Liver (tissue), 8 donors: ENCODE measurements at regions not wholly inside any gene's neighbourhood (a gene's known extent, or its start where the extent isn't known, plus 50 kb on each side); places are given as distances from the start of the nearest gene placed in this dataset.

ENCODE experiments used
- DNase-seq: peaks from one replicate; pipeline ENCODE4 v3.0.0-alpha.2; 2017; ENCODE audit warnings: low spot score
- H3K27ac ChIP-seq, 2 donors: one replicate each; pipeline ENCODE4 v1.7.0; 2013; ENCODE audit warnings: inconsistent platforms in 2 of 2, low read length in 2 of 2, control low read depth in 1 of 2, low read depth in 1 of 2, mild to moderate bottlenecking in 1 of 2
- H3K27me3 ChIP-seq, 4 donors: one replicate each; pipeline versions ENCODE4 v1.6.1 to v1.7.0; 2013; ENCODE audit warnings: low read length in 3 of 4, inconsistent platforms in 1 of 4, mild to moderate bottlenecking in 1 of 4, moderate library complexity in 1 of 4; ENCODE audit not compliant: control insufficient read depth in 4 of 4, insufficient read depth in 4 of 4
- H3K36me3 ChIP-seq, 4 donors: one replicate each; pipeline versions ENCODE4 v1.6.1 to v1.7.0; 2013; ENCODE audit warnings: low read length in 3 of 4, mild to moderate bottlenecking in 3 of 4, low read depth in 1 of 4, moderate library complexity in 1 of 4; ENCODE audit not compliant: control insufficient read depth in 4 of 4, insufficient read depth in 3 of 4
- H3K4me1 ChIP-seq, 4 donors: one replicate each; pipeline versions ENCODE4 v1.6.1 to v1.7.0; 2013; ENCODE audit warnings: low read length in 3 of 4, mild to moderate bottlenecking in 3 of 4, moderate library complexity in 1 of 4; ENCODE audit not compliant: control insufficient read depth in 4 of 4, insufficient read depth in 4 of 4
- H3K4me3 ChIP-seq, 3 donors: one replicate each; pipeline versions ENCODE4 v1.6.1 to v1.7.0; 2013; ENCODE audit warnings: low read length in 3 of 3, control low read depth in 1 of 3, low read depth in 1 of 3, mild to moderate bottlenecking in 1 of 3
- H3K9ac ChIP-seq, 2 donors: one replicate each; pipeline ENCODE4 v1.7.0; 2013; ENCODE audit warnings: low read length in 2 of 2, mild to moderate bottlenecking in 2 of 2, moderate library complexity in 2 of 2, control low read depth in 1 of 2, low read depth in 1 of 2
- H3K9me3 ChIP-seq, 4 donors: one replicate each; pipeline versions ENCODE4 v1.6.1 to v1.7.0; 2013; ENCODE audit warnings: low read length in 3 of 4; ENCODE audit not compliant: control insufficient read depth in 4 of 4
- EGR1 ChIP-seq, 2 donors: IDR thresholded peaks; 2 replicates each; pipeline ENCODE4 v1.6.1; 2016 to 2018; ENCODE audit warnings: antibody characterized with exemption in 2 of 2, low read depth in 2 of 2
- FOXA1 ChIP-seq: IDR thresholded peaks from 2 replicates; pipeline ENCODE4 v1.6.1; 2016; ENCODE audit warnings: antibody characterized with exemption
- FOXA2 ChIP-seq: IDR thresholded peaks from 2 replicates; pipeline ENCODE4 v1.6.1; 2016; ENCODE audit warnings: antibody characterized with exemption
- HNF4A ChIP-seq, 2 donors: conservative IDR thresholded peaks; 2 replicates each; pipeline ENCODE4 v1.6.1; 2016; ENCODE audit warnings: antibody characterized with exemption in 2 of 2, mild to moderate bottlenecking in 2 of 2
- JUND ChIP-seq, 2 donors: IDR thresholded peaks; 2 replicates each; pipeline ENCODE4 v1.6.1; 2016; ENCODE audit warnings: antibody characterized with exemption in 2 of 2
- RAD21 ChIP-seq, 2 donors: IDR thresholded peaks; 2 replicates each; pipeline ENCODE4 v1.6.1; 2016; ENCODE audit warnings: antibody characterized with exemption in 2 of 2, mild to moderate bottlenecking in 2 of 2
- REST ChIP-seq: IDR thresholded peaks from 2 replicates; pipeline ENCODE4 v1.6.1; 2016; ENCODE audit warnings: antibody characterized with exemption, mild to moderate bottlenecking
- RXRA ChIP-seq, 2 donors: IDR thresholded peaks; 2 replicates each; pipeline ENCODE4 v1.6.1; 2017 to 2018; ENCODE audit warnings: antibody characterized with exemption in 2 of 2, mild to moderate bottlenecking in 1 of 2
- SP1 ChIP-seq: IDR thresholded peaks from 2 replicates; pipeline ENCODE4 v1.6.1; 2018; ENCODE audit warnings: antibody characterized with exemption, mild to moderate bottlenecking
- TAF1 ChIP-seq: conservative IDR thresholded peaks from 2 replicates; pipeline ENCODE4 v1.6.1; 2016; ENCODE audit warnings: antibody characterized with exemption, mild to moderate bottlenecking
- ZBTB33 ChIP-seq: IDR thresholded peaks from 2 replicates; pipeline ENCODE4 v1.6.1; 2016; ENCODE audit warnings: antibody characterized with exemption
- whole genome bisulfite sequencing: extraction: QIAGEN DNeasy Blood & Tissue Kit; methylation state at CpG from one replicate; pipeline ENCODE4 v1.1.7; 2013; 5-methylcytosine and 5-hydroxymethylcytosine counted together
- TF ChIP-seq, protein P1 (sequence below): fragments of 150-350 bp; IDR thresholded peaks from 2 replicates; pipeline ENCODE4 v1.5.1; 2017; ENCODE audit warnings: improper control_type of control experiment, low read depth, low read length; ENCODE audit not compliant: missing input control
- TF ChIP-seq, protein P2 (sequence below): IDR thresholded peaks from 2 replicates; pipeline ENCODE4 v1.6.1; 2016; ENCODE audit warnings: antibody characterized with exemption
- donor health status: healthy.
- donor health status: healthy.
- donor health status: healthy.
- donor health status: healthy.
- donor health status: healthy.

- Histone ChIP-seq H3K27me3 (no peaks in the 10 kb centered on the region), H3K4me1 (no peaks in the 10 kb centered on the region), H3K36me3 (no peaks in the 10 kb centered on the region), H3K4me3 (no peak overlapping the region), H3K9ac (no peak overlapping the region), H3K27ac (no peak overlapping the region), H3K9me3 (no peaks in the 10 kb centered on the region)
- DNase-seq, result no peak
- TF ChIP-seq RXRA (IDR thresholded peaks at IDR 0.05) (no peak), REST (no peak), FOXA2 (no peak), JUND (IDR thresholded peaks at IDR 0.05) (no peak), FOXA1 (no peak), RAD21 (IDR thresholded peaks at IDR 0.05) (no peak), ZBTB33 (no peak), EGR1 (IDR thresholded peaks at IDR 0.05; ENCODE audit: low read depth in 2 of 2) (no peak), HNF4A (conservative IDR thresholded peaks at IDR 0.05) (no peak), TAF1 (no peak)
- WGBS, result 92% methylated on average over 4 of the region's 4 CpGs
Measured at GRCh38 chr7:25308246-25308645, 80.0 kb upstream of the NPVF start.

DNA sequence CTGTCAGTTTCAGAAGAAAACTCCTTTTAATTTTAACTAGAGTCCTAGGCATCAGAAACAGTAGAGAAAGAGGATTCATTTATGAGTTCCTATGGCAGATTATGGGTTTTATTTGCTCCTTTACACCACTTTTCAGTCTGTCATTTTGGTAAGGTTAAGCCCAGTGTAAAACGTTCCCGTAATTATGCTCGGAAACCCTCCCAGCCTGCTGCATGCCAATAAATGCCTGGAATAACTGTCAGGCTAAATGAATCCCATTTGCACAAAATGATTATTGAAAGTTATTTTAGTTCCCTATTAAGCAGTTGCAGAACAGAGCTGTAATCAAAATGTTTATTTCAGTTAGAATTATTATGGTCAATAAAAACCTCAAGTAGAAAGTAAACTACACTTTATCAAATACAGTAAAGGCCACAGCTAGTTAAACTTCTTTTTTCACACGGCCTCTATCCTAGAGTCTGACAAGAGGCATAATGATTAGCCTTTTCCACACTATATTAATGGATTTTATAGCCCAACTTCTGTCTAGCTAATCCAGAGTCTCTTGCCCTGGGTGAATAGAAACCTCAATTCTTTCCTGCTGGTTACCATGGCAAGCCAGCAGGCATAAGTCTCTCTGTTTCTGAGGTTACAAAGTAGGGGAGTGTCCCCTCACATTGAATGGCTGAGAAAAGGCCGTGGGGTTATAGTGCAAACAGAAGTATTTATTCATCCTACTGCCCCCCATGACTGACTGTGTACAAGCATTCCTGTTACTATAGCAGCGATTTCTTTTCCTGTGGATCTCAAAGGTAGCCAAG is 80.8 kb upstream of the NPVF start:
- H3K36me3 ChIP-seq, result no peaks in the 10 kb centered on the region
- no peak overlapping the region for H3K4me3 ChIP-seq
- H3K9ac ChIP-seq, result no peak overlapping the region
- peaks cover 0 to 1% (median 0%) of the 10 kb centered on the region in 4 donors for H3K4me1 ChIP-seq
- no peaks in the 10 kb centered on the region for H3K9me3 ChIP-seq
- no peak for TF ChIP-seq ZBTB33
- no peak for TF ChIP-seq EGR1 (IDR thresholded peaks at IDR 0.05; ENCODE audit: low read depth in 2 of 2)
- TF ChIP-seq REST, result no peak
- TF ChIP-seq, protein P1, sequence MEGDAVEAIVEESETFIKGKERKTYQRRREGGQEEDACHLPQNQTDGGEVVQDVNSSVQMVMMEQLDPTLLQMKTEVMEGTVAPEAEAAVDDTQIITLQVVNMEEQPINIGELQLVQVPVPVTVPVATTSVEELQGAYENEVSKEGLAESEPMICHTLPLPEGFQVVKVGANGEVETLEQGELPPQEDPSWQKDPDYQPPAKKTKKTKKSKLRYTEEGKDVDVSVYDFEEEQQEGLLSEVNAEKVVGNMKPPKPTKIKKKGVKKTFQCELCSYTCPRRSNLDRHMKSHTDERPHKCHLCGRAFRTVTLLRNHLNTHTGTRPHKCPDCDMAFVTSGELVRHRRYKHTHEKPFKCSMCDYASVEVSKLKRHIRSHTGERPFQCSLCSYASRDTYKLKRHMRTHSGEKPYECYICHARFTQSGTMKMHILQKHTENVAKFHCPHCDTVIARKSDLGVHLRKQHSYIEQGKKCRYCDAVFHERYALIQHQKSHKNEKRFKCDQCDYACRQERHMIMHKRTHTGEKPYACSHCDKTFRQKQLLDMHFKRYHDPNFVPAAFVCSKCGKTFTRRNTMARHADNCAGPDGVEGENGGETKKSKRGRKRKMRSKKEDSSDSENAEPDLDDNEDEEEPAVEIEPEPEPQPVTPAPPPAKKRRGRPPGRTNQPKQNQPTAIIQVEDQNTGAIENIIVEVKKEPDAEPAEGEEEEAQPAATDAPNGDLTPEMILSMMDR, result no peak
- TF ChIP-seq HNF4A (conservative IDR thresholded peaks at IDR 0.05), result no peak
- TF ChIP-seq SP1, result no peak
- no peak for TF ChIP-seq TAF1
- TF ChIP-seq JUND (IDR thresholded peaks at IDR 0.05), result no peak
- TF ChIP-seq FOXA1, result no peak
- TF ChIP-seq, protein P2, sequence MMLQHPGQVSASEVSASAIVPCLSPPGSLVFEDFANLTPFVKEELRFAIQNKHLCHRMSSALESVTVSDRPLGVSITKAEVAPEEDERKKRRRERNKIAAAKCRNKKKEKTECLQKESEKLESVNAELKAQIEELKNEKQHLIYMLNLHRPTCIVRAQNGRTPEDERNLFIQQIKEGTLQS, result no peak
- no peak for TF ChIP-seq FOXA2
- H3K27me3 ChIP-seq, result no peaks in the 10 kb centered on the region
- DNase-seq, result no peak
- WGBS, result 76% methylated on average over 6 of the region's 6 CpGs
- no peak overlapping the region for H3K27ac ChIP-seq
